SK-N-DZ (cell line): ENCODE measurements at regions not wholly inside any gene's neighbourhood (a gene's known extent, or its start where the extent isn't known, plus 50 kb on each side); places are given as distances from the start of the nearest gene placed in this dataset.
A peak's percentile ranks its signal among the peaks of the same experiment; 100 is the strongest.

Experiments used
- DNase-seq: peaks from one replicate; pipeline ENCODE4 v3.0.0-alpha.2; 2015; ENCODE audit warnings: low spot score

DNA sequence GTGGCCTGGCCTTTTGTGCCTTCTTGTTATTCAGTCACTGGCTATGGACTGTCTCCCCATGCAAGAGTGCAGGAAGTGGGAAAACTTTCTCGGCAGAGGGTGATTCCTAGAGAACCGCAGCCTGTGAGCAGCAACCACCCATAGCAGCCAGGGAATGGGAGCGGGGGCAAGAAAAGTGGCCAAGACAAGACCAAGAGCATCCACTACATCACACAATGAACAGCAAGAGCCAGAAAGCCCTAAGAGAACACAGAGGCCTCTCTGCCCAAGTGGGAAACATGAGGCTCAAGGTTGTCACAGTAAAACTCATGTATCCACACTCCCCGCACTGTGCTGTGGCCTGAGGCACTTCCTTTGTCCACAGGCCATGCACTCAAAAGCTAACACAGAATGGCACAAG lies 129.1 kb upstream of the FSTL4 start:
- no peak for DNase-seq

DNA sequence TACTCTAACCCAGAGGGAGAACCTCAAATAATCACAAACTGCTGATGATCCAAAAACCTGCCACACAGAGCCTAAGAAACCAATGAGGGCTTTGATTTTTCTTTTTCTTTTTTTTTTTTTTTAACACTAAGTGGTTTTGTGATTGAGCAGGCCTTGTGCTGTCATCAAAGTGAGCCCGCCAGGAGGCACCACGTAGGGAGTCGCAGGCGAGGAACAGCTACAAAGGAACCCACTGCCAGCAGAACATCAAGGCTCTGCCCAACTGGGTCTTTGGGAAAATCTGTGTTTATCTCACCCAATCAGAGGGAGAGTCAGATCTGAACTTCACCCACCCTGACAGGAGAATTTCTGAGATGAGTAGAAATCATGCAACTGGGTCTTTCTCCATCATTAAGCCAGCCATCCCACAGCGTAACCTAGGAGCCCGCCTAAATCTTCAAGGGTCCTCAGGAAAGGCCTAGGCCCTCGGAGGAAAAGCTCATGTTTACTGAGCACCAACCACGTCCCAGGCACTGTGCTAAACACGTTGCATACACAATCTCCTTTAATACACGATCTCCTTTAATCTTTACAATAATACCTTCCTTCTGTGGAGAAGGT lies 126.9 kb upstream of the FSTL4 start:
- DNase-seq, result no peak

DNA sequence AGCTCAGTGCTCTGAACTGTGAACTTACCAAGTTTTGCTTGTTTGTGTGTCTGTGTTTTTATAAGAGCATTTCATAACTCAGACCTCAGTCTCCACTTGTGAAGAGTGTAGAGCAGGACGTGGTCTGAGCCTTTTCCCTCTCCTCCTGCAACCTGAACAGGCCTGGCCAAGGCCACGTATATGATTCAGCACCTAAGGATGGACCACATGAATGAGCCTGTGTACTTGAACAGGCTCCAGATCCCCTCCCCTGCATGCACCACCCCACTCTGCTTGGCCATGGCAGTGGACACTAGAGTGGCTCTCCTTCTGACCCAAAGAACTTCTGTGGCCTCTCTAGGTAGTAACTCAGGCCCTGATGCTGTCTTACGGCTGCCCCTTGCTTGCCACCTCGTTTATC lies 125.9 kb upstream of the FSTL4 start:
- DNase-seq, result no peak

DNA sequence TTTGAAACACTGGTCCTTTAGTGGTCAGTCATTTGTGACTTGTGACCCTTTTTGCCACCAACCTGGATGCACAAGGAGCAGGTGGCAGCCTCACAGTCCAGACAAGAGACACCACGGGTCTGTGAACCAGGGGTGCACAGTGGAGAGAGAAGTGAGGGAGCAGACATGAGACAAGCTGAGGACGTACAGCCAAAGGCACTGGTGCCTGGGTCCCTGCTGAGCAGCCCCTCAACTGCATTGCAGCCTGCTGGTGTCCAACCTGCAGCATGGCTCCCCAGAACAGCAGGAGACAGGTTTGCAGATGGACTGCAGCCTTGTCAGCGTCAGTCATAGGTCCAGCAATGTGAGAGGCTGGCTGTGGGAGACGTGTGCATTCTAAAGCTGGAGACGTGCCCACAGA lies 124.2 kb upstream of the FSTL4 start:
- DNase-seq, result no peak

DNA sequence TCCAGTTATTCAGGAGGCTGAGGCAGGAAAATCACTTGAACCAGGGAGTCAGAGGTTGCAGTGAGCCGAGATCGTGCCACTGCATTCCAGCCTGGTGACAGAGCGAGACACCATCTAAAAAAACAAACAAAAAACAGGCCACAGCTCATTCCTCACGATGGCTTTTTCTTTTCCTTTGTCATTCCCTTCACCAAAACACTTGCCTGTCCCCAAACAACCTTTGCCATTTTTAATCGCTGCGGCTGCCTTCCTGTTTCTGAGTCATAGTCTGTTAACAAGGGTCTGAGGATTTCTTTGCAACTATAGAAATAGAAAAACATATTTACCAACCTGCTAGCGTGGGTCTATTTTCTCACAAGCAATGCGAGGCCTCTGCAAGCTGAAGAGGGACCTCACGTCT lies 123.0 kb upstream of the FSTL4 start:
- DNase-seq, result no peak

DNA sequence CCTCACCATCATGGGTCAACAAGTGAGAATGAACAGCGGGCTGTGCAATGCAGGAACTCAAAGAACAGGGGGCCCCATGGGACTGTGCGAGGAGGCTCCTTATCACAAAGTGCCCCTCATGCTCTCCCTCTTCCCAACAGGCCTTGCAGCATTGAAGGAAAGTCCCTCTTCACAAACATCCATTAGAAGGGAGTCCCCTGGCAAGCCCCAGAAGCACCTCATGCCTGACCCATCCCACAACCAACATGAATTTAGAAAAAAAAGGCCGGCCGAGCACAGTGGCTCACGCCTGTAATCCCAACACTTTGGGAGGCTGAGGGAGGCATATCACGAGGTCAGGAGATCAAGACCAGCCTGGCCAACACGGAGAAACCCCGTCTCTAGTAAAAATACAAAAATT lies 122.6 kb upstream of the FSTL4 start:
- DNase-seq, result no peak

DNA sequence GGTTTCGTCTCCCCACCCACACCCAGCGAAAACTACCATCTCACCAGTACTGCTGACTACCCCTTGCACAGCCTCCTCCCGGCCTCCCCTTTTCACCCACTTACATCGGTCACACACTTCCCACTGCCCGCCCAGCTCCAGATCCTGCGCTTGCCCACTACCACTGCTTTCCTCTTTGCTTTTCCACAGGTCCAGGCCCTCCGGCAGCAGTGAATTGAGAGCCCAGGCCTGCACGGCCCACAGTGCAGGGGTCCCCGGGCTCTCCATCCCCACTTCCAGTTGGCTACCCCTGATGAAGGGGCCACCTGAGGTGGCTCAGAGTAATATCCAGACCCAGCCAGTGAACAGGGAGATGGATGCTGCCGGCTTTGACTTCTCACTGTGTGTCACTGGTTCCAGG lies 120.2 kb upstream of the FSTL4 start:
- no peak for DNase-seq

DNA sequence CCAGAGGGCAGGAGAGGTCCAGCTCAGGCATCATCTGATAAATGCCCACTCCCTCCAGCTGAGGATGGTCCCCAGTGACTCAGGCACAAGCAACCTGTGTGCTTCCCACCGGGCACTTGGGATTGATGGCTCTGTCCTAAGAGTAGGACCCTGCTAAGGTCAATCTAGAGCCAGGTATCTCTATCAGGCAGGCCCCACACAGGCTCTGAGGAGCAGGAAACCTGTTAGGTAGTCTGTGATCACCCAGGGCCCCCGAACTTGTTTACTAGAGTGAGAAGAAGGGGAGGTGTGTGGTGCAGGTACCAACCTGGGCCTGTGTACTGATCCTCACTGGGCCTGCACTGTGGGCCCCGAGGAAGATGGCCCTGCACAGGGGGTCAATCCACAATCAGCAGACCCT lies 119.6 kb upstream of the FSTL4 start:
- no peak for DNase-seq

DNA sequence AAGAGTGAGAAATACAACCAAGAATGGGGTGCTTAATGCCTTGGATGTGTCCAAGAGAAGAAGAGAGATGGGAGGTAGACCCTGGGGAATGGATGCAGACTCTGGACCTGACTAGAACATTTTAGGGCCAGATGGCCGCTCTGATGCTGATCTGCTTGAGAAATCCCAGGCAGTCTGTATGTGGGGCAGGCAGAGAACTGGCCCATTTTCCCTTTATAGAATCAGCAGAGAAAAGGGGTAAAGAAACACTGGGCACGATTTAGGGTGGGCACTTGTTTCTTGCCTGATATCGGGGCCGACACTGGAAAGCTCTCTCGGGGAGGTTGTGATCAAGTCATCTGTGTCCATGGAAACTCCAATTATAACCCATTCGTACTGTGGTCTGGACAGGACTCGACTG lies 118.5 kb upstream of the FSTL4 start:
- no peak for DNase-seq

DNA sequence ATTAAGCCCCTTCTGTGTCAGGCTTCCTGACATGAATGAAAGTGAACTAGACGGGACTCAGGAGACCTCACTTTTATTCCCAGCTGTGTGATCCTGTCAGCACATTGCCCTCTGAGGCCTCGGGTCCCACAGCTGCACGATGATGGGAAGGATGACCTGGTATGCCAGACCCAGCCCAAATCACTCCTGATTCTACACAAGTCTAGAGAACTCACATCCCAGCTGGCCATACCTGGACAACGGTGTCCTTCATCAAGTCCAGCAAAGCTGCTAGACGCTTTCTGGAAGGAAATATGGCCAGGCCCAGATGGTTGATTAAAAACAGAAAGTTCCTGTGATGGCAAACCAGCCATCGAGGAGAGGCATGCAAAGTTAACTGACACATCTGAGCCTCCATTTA lies 118.0 kb upstream of the FSTL4 start:
- DNase-seq, result no peak

DNA sequence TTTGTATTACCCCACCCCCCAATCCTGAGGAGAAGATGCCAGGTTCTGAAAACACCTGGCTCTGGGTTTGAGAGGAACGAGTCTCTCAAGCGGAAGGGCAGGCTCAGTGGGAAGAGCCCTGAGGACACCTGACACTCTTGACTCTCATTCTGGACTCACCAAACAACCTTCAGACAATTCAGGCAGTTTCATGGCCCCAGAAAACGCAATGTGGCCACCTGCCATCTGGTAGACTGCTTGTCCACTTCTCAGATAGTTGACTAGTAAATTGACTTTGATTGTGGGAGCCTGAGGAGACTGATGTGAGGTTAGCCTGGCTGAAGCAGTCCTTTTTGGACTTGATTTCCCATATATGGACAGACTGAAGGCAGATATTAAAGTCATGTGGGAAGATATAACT lies 117.5 kb upstream of the FSTL4 start:
- no peak for DNase-seq

DNA sequence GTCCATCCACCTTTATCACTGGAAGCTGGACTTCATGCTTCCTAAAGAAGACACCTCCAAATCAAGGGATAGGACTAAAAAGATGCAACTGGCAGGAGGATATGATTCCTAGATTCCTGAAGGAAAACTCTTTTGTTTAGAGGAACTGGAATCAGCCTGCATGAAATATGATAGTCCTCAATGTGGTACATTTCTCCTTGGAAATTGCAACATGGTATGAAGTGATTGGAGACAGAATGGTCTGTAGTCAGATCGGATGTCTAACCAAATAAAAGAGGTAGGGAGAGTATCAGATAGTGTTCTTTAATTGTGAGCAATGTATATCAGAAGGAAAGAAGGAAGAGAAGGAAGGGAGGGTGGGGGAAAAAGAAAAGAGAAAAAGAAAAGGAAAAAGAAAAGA lies 116.1 kb upstream of the FSTL4 start:
- DNase-seq, result no peak

DNA sequence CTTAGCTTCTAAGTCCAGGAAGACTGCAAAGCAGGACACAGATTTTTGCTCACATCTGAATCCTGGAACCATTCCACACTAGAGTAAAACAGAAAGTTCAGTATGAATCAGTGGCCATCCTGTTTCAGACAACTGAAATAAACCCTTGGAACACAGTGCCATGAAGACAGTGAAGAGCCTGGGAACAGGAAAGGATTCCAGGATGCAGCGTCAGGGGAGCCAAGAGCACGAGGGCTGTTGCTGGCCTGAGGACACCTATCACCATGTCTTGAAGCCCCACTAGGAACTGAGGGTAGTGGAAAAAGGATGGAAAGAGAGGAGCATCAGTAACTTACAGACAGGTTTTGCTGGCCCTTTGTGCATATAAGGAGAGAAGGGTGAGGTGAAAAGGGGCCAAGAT lies 115.3 kb upstream of the FSTL4 start:
- no peak for DNase-seq

DNA sequence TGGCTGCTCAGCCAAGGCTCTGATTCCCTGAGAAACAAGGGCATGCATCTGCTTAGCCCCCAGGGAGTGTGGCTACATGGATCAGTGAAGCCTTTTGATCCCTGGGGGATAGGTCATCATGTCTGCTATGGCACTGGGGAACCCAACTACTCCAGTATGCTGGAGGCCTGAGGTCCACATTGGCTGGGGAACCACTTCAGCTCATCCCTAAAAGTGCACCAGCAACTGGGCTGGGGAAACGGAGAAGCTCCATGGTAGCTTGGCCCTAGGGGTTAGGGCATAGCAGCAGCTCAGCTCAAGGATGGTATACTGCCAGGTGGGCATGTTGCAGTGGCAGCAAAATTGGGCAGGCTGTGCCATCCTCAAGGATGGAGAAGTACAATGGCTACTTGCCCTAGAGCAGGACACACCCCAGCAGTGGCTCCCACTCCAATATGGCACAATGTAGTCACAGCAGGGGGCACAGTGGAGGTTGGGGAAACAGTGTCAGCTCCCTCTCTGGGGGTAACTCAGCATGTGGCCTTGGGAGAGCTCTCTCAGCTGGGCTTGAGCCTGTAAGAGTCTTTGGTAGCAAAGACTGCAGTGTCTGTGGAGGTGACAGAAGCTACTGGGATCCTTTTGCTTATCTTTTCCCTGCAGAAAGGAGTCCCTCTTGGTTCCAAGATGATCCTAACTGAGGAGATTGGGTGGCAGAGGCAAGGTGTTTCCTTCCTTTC lies 111.5 kb upstream of the FSTL4 start:
- no peak for DNase-seq

DNA sequence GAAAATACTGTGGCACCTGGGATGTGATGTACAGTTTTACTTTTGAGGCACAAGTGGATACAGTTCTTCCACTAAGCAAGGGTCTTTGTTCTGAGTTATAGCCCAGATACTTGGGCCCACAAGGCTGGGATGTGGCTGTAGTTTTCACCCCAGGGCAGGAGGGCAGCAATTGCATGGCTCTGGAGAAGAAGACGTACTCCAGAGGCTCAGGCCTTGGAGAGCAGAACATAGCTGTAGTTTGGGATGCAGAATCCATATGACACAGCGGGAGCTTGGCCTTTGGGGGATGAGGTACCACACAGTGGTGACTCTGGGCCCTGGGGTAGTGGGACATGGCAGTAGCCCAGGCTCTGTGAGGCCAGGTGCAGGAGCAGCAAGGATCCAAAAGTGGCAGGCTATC lies 110.8 kb upstream of the FSTL4 start:
- no peak for DNase-seq

DNA sequence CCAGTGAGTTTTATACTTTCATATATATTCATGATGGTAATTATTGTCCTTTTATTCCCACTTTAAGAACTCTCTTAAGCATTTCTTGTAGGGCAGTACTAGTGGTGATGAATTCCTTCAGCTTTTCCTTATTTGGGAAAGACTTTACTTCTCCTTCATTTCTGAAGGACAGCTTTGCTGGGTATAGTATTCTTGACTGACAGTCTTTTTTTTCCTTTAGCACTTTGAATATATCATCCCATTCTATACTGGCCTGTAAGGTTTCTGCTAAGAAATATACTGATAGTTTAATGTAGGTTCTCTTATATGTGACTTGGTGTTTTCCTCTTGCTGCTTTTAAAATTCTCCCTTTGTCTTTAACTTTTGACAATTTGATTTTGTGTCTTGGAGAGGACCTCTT lies 109.0 kb upstream of the FSTL4 start:
- no peak for DNase-seq

DNA sequence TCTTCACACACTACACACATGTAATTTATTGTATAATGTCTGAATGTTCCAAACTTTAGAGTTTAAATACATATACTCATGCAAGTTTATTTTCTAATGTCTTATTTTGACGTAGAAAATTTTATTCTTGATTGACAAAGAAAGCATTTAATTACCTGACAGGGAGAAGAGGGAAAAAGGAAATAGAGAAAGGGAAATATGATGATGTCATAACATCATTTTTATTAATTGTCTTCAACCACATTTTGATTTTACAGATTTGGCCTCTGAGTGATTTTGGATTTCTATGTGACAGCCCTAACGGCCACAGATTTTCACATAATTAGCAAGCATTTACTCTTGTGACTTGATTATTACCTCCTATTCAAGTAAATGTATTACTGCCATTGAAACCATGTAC lies 106.1 kb upstream of the FSTL4 start:
- no peak for DNase-seq

DNA sequence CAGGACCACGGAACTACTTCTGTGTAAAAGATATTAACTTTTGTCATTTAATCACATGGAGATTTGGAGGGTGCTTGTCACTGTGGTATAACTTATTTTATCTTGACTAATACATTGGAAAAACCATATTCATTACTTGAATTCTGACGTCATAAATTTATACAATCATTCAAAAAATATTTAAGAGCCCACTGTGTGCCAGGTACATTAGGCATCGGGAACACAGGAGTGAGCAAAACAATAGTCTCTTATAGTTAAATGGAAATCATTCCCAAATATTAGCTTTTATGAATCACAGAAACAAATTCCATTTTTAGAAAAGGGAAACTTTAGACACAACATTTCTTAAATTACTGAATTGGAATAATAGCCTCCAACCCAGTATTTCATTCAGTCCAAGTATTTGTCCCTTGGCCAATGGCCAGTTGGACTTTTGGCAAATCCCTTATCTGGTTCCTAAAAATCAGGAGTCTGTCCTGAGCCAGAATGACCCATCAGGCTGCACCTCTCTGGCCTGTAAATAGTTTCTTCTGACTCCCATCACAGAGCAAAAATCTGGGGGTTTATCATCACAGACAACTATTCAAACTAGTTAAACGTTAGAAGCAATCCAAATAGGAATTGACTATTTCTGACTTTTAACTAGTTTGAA lies 104.3 kb upstream of the FSTL4 start:
- no peak for DNase-seq

DNA sequence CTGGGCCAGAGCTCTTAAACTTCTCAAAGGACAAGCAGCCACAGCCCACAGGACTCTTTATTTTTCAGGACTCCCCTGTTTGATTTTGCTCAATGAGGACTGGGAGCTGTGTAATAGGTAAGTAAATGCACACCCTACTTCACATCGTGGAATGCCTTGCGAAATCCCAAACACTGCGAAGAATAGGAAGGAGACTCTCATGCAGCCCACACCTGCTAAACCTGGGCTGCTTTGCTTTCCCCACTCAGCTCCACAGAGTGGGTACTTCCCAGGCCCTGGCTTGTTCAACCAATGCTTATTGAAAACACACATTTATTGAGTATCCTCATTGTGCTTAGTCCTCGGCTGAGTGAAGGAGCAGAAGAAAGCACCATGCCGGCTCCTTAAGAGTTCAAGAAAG lies 103.3 kb upstream of the FSTL4 start:
- DNase-seq, result no peak

DNA sequence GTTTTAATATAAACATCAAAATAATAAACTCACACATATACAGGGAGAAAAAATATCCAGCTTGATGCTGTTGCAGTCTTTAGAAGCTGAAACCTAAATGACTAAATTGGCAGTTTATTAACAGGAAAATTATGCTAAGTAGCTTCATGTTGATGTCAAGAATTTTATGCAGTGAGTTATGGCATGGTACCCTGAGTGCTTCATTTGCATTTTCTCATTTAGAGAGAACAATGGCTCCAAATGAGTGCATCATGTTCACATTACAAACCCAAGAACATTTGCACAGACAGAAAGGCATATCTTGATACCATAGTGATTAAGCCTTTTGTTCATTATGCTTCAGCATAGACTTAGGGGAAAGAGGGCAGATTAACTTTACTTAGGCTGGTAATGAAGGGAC lies 102.9 kb upstream of the FSTL4 start:
- no peak for DNase-seq

DNA sequence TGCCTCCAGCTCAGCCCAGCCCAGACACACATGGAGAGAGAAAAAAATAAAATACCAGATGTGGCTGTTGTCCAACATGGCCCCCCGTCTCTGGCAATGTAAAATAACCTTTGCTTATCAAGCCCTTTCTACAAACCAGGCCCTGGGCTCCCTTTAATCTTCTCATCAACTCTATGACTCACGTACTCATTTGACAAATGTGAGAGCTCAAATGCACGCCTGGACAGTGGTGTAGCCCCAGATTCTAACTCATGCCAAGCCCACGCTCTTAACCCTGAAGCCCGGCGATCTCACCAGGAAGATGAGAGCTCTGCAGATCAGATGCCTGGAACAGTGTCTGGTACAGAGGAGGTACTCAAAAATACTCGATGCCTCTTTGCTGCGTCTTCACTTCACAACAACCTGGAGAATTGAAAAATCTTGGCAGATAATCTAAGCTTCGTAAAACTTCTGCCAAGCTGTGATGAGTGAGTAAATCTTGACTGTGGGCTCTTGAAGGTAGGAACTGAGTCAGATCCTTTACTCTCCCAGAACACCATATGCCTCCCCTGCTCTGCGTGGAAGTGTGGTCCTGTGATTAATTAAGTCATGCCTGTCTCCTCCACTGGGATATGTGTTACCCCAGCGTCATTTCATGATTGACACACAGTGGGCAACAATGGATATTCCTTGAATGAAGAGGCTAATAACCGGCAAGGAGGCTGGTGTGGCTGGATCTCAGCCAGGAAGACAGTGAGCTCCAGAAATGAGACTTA lies 102.0 kb upstream of the FSTL4 start:
- peak; percentile 61 for DNase-seq

DNA sequence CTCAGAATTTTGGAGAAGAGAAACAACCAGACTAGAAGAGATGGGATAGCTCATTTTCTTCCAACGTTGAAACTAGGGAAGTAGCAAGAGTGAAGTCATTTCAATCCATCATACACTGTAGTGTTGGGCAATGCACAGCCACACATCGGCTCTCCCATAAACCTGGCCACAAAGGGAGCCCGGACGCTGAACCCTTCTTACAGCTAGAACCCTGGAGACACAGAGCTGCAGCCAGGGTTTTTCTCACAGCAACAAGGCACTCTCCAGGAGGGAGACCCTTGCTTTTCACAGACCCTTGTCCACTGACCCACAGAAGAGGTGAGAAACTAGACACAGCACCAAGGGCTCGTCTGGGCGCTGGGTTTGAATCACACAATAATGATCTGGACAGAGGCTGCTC lies 101.4 kb upstream of the FSTL4 start:
- no peak for DNase-seq

DNA sequence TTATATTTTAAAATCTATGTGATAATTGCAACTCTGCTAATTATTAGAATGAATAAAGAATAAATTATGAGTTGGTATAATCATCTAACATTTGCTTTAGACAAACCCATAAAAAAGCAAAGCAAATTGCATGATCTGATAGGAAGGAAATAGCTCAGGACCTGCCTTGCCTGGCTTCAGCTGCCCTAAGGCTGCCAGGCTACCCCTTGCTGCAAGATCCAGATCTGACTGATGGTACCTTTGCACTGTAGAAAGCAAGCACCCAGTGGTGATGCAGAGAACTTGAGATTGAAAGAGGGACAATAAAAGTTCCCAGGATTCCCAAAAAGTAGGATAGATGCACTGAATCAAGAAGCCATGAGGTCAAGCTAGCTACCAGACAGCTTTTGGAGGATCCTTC lies 100.9 kb upstream of the FSTL4 start:
- DNase-seq, result no peak
